Anterior cingulate cortex (tissue), 58 donors: ENCODE measurements at regions not wholly inside any gene's neighbourhood (a gene's known extent, or its start where the extent isn't known, plus 50 kb on each side); places are given as distances from the start of the nearest gene placed in this dataset.
"Not testable (repeated sequence)": the region's sequence is repeated elsewhere in the genome, so short reads cannot be mapped to it uniquely, and the experiment has no call there.

Source experiments
- DNase-seq, 58 donors: peaks; one replicate each; lab custom pipeline; 2025; lab: John Stamatoyannopoulos, UW

DNA sequence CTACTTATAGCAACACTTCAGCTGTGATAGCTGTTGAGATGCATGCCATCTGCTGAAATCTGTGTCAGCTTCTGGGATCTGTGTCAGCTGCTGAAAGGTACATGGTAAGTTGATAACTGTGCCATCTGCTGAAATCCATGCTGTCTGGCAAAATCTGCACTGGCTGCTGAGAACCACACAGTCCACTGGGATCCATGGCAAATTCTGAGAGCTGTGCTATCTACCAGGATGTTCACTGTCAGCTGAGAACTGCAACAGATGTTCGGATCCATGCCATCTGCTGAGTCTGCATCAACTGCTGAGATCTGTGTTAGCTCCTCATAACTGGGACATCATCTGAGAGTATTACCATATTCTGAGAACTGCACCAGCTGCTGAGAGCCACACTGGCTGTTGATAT, 430.5 kb upstream of the POU3F4 start:
- DNase-seq, result peak in 27 of 58 donors; percentile 0 to 37 (median 1)

DNA sequence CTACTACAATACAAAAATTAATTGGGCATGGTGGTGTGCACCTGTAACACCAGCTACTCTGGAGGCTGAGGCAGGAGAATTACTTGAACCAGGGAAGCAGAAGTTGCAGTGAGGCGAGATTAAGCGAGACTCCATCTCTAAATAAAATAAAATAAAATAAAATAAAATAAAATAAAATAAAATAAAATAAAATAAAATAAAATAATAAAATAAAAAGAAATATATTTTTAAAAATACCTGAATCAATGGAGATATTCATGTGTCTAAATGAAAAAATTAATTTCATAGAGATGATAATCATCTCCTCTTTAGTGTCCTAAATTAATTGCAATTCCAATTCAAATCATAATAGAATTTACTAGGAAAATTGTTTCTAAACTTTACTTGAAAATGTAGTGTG, 406.1 kb upstream of the POU3F4 start:
- no peak for DNase-seq

DNA sequence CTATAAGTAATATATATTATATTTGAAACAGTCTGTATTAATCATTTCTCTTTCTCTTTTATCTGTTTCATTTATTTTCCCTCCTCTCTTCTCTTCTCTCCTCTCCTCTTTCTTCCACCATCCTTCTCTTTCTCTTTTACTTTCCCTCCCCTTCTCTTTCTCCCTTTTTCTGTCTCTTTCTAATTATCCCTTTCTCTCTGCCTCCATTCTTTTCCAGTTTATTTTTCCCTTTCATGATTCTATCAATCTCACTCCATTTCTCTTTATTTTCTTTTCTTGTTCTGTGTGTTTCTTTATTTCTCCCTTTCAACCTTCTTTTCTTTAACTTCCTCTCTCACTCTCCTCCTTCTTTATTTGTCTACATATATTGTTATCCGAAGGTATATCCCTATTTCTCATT, 399.8 kb upstream of the POU3F4 start:
- DNase-seq, result no peak

DNA sequence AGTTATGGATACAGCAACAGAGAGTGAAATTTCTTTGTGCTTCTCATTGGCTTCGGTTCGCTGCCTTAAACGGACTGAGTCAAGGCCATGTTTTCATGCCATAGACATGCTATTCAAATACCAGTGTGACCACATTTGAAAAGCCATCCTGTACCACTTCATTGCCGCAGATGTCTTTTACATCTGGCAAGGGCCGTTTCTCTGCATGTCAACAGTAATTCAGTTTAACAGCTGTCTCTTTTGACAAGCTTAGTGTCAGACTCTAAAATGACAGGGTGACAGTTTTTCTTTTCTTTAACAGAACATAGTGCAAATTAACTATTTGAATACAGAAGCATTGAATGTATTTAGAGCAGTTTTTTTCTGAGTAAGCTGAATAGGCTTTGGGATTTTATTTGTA, 362.2 kb upstream of the POU3F4 start:
- no peak for DNase-seq

DNA sequence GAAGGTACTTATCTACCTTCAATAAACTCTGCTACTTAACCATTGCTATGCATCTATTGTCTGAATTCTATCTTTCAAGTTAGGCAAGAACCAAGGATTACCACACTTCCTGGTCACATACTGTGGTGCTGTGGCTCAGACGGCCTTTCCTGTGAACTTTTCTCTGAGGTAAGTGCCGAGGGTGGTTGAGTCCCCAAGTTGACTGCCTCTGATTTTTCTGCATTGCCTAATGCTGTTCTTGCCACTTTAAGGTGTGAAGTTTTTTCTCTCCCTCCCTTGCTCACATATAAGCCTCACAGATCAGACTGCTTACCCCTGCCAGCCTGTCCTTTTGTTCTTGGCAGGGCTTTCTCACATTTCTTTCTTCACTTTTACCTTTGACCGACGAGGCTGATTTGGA, 348.0 kb upstream of the POU3F4 start:
- no peak for DNase-seq

DNA sequence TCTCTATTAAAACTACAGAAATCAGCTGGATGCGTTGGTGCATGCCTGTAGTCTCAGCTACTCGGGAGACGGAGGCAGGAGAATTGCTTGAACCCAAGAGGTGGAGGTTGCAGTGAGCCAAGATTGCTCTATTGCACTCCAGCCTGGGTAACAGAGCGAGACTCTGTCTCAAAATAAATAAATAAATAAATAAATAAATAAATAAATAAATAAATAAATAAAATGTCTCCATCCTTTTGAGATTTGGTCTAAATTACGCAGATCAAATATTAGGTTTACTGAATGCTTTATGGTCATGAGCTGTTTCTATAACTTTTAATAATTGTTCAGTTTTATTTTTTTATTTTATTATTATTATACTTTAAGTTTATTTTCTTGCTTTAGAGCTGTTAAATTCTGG, 344.0 kb upstream of the POU3F4 start:
- not testable (repeated sequence) for DNase-seq

DNA sequence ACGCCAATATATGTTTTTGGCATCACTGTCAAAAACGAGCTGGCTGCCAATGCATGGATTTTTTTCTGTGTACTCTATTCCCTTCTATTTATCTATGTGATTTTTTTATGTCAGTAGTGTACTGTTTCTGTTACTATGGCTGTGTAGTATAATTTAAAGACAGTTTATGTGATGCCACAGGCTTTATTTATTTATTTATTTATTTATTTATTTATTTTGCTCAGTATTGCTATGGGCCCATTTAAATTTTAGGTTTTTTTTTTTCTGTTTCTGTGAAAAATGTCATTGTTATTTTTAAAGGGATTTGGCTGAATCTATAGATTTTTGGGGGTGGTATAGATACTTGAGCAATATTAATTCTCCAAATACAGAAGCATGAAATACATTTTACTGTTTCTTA, 338.4 kb upstream of the POU3F4 start:
- DNase-seq, result no peak

DNA sequence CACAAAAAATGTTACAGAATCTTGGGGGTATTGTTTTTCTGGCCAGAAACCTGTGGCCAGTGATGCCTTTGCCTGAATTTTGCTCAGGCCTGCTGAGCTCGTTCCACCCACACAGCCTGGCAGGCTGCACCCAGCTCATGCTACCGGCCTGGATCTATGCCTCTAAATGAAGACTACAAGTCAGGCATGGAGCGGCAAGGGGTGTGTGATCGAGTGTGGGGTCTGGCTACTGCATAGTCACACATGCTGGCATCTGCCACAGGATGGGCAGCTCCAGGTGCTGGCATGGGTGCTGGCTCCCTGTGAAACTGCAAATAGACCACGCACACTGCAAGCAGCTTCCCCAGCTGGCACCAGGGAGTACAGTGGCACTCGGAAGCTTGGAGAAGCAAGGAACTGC, 323.1 kb upstream of the POU3F4 start:
- DNase-seq, result no peak

DNA sequence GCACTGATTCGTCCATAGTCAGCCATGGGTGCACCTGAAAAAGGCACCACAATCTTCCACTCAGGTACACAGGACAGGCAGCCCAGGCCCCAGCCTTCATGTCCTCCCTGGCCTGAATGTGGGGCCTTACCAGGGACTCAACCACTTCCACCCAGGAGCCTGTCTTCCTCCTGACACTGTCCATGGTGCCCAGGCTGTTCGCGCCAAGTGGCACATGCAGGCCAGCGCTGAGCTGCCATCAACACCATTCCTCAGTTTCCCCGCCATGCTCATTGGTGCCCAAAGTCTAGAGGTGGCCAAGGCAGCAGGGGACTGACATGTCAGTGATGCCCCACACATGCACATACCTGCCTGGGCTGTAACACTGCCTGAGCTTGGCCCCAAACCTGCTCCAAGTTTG, 322.2 kb upstream of the POU3F4 start:
- no peak for DNase-seq

DNA sequence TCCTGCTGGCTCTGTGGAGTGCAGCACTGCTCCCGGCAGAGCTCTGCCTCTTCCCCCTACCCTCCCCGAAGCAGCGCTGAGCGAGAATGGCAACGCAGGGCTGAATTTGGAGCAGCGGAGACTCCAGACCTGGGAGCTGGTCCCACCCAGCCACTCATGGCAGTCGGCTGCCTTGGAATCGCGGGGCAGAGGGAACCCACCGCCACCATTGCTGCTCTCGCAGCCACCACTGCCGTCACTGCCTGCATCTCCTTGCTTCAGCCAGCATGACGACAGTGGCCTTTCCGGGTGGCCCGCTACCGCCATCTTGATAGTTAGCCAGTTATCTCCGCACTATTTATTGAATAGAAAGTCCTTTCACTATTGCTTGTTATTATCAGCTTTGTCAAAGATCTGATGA, 321.5 kb upstream of the POU3F4 start:
- no peak for DNase-seq
